ENCODE measurements at regions not wholly inside any gene's neighbourhood (a gene's known extent, or its start where the extent isn't known, plus 50 kb on each side); places are given as distances from the start of the nearest gene placed in this dataset.

- ATAC-seq (peak; percentile 85), DNase-seq (peak in 2 of 3 donors; percentile 37 to 43)
- Histone ChIP-seq H3K9me3 (no peaks in the 10 kb centered on the region), H3K4me1 (ENCODE audit: low read depth) (no peaks in the 10 kb centered on the region), H3K36me3 (ENCODE audit: low read depth) (no peaks in the 10 kb centered on the region), H3K4me3 (no peak overlapping the region)
- TF ChIP-seq CTCF (IDR thresholded peaks at IDR 0.05): no peak
- intact Hi-C loops (cut with DNase I, micrococcal nuclease): no loop called here
Measured at GRCh38 chr3:24662449-24663345, 168.0 kb upstream of the THRB start.

- DNase-seq (no peak), ATAC-seq (no peak)
- Histone ChIP-seq H3K9me3 (no peaks in the 10 kb centered on the region), H3K36me3 (ENCODE audit: low read depth) (no peaks in the 10 kb centered on the region), H3K4me1 (ENCODE audit: low read depth) (no peaks in the 10 kb centered on the region), H3K4me3 (no peak overlapping the region)
- TF ChIP-seq CTCF (IDR thresholded peaks at IDR 0.05): no peak
- intact Hi-C loops (cut with DNase I, micrococcal nuclease): no loop called here
Measured at GRCh38 chr3:24663406-24663805, 168.8 kb upstream of the THRB start.

GRCh38 chr3:24668039-24668438 is 173.4 kb upstream of the THRB start:
- H3K4me3 ChIP-seq: no peak overlapping the region
- H3K36me3 ChIP-seq (ENCODE audit: low read depth): no peaks in the 10 kb centered on the region
- TF ChIP-seq CTCF (IDR thresholded peaks at IDR 0.05): no peak
- DNase-seq (no peak), ATAC-seq (no peak)
- H3K4me1 ChIP-seq (ENCODE audit: low read depth): no peaks in the 10 kb centered on the region
- intact Hi-C loops (cut with DNase I, micrococcal nuclease): no loop called here
- no peaks in the 10 kb centered on the region for H3K9me3 ChIP-seq

GRCh38 chr3:24670871-24671270 is 176.2 kb upstream of the THRB start:
- no peak for TF ChIP-seq CTCF (IDR thresholded peaks at IDR 0.05)
- H3K4me3 ChIP-seq: no peak overlapping the region
- ATAC-seq: peak; percentile 49
- intact Hi-C loops (cut with DNase I, micrococcal nuclease): no loop called here
- H3K4me1 ChIP-seq (ENCODE audit: low read depth): no peaks in the 10 kb centered on the region
- DNase-seq: no peak
- no peaks in the 10 kb centered on the region for H3K9me3 ChIP-seq
- no peaks in the 10 kb centered on the region for H3K36me3 ChIP-seq (ENCODE audit: low read depth)

GRCh38 chr3:24673596-24673995 is 178.9 kb upstream of the THRB start:
- intact Hi-C loops (cut with DNase I, micrococcal nuclease): no loop called here
- no peak overlapping the region for H3K4me3 ChIP-seq
- no peaks in the 10 kb centered on the region for H3K36me3 ChIP-seq (ENCODE audit: low read depth)
- no peaks in the 10 kb centered on the region for H3K9me3 ChIP-seq
- ATAC-seq (no peak), DNase-seq (no peak)
- no peaks in the 10 kb centered on the region for H3K4me1 ChIP-seq (ENCODE audit: low read depth)
- TF ChIP-seq CTCF (IDR thresholded peaks at IDR 0.05): no peak

All from mucosa of descending colon (tissue), 3 donors.